GM18858 (cell line): ENCODE measurements at regions not wholly inside any gene's neighbourhood (a gene's known extent, or its start where the extent isn't known, plus 50 kb on each side); places are given as distances from the start of the nearest gene placed in this dataset.

Source experiments
- ATAC-seq: cut with Tn5 transposase; IDR thresholded peaks from one replicate; pipeline ENCODE4 v1.9.1; 2021; ENCODE audit not compliant: unreplicated experiment

DNA sequence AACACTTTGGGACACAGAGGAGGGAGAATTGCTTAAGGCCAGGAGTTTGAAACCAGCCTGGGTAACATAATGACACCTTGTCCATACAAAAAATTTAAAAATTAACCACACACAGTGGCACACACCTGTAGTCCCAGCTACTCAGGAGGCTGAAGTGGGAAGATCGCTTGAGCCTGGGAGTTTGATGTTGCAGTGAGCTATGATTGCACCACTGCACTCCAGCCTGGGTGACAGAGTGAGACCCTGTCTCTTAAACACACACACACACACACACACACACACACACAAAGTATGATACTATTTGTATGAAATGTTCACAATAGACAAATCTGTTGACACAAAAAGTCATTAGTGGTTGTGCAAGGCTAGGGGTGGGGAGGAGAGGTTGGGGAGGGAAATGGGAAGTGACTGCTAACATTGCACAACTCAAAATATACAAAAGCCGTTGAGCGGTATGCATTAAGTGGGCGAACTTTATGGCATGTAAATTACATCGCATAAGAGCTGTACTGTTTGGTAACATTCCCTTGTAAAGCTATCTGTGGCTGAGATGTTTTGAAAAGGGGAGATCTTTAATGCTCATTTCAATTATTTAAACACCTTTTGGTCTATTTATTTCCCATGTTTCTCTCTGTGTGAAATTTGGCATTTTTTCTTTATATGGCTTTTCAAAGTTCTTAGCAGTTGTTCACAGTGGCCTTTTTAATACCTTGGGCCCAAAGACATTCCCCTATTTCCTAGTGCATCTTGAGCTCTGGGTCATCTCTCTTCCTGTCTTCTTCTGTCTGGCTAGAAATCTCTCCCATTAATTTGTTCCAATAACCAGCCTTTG lies 58.9 kb upstream of the ZNF516 start:
- ATAC-seq = no peak

DNA sequence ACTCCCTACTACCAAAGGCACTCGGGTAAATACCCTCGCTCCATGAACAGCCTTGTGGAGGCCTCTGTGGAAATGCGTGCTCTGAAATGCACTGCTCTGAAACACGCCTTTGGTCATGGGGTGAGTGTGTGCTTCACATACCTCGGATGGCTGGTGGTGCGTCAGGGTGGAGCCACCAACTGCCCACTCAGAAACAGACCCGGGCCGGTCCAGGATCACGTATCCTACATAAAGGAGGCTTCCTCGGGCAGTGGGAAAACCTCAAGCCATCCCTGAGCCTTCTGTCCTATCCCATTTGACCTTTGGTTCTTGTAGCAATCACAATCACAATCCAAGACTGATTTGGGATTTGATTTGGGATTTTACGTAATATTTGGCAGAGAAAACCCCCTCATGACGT lies 53.5 kb upstream of the ZNF516 start:
- ATAC-seq = no peak

- ATAC-seq = no peak
Measured at GRCh38 chr18:76547296-76547695, 52.3 kb upstream of the ZNF516 start.

DNA sequence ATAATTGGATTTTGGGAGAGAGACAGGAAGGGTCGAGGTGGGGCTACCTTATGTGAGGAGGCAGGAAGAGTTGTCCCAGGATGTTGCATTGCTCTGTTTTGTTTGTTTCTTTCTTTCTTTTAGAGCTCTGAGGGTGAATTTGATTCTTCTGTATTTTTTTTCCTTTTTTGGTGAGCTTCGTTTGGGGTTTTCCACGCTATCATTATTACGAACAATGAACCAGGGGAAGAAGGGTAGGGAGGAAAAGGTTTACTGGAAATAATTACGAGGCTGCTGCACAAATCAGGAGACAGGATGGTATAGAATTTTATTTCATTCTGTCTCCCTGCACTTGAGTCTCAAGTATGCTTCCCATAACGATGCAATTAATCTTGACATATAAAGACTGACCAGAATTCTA lies 51.4 kb upstream of the ZNF516 start:
- ATAC-seq = no peak

- ATAC-seq = no peak
Measured at GRCh38 chr18:76546088-76546435, 51.0 kb upstream of the ZNF516 start.

- ATAC-seq = no peak
Measured at GRCh38 chr18:76545433-76546087, 50.5 kb upstream of the ZNF516 start.

DNA sequence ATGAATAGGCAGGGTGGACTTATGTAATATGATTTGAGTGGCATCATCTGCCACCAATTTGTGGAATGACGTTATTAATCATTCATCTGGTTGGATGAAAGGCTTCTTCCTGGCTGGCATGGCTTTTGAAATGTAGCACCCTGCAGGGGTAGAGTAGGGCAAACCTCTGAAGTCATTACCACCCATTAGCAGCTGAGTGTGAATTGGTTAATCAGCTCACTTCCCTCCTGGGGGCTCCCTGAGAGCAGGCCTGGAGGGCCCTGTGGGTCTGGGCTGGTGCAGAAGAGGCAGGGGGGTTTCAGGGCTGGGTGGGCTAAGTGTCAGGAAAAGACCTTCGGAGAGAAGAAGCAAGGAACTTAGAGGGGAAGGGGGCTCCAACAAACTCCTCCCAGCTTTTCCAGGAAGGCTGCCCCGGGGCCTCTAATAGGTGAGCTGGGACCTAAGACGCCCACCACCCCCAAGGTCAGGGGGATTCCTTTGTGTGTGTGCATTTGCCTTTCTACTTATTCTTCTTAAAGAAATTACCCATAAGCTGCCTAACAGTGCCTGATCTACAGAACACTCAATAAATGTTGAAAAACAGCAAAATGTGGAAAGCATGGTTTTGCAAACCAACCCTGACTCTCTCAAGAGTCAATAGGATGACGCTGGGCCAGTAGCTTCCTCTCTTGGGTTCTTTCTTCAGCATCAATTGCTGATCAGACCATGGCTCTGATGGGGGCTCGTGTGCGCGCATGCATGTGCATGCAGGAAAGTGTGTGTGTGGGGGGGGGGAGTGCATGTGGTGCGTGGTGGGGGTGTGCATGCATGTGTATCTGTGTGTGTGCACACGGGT lies 49.7 kb upstream of the ZNF516 start:
- no peak for ATAC-seq
